ENCODE measurements at regions not wholly inside any gene's neighbourhood (a gene's known extent, or its start where the extent isn't known, plus 50 kb on each side); places are given as distances from the start of the nearest gene placed in this dataset.

GRCh38 chr7:114766041-114766356, 155.9 kb upstream of the MDFIC start:
- no peak overlapping the region for H3K4me3 ChIP-seq (ENCODE audit: low read depth, low read length)
- no peak for DNase-seq (ENCODE audit: low read depth)
- no peak for TF ChIP-seq CTCF (IDR thresholded peaks at IDR 0.05; ENCODE audit: insufficient read depth, low read depth, low read length, missing control alignments)

DNA sequence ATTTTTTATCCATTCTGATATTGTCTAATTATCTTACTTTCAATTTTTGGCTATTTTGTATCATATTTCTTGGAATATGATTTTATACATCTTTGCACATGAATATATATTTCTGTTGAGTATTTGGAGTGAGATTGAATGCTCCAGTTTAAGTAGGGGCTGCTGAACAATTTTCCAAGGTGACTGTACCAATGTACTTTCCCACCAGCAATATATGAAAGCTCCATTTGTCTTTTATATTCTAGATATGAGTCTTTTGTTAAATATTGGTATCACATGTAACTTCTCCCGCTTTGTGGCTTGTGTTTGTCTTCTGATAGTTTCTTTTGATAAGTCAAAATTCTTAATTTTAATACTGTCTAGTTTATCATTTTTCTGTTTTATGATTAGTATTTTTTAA, 144.6 kb upstream of the MDFIC start:
- TF ChIP-seq CTCF (IDR thresholded peaks at IDR 0.05; ENCODE audit: insufficient read depth, low read depth, low read length, missing control alignments), result no peak
- H3K4me3 ChIP-seq (ENCODE audit: low read depth, low read length), result no peak overlapping the region
- no peak for DNase-seq (ENCODE audit: low read depth)

- no peak for DNase-seq (ENCODE audit: low read depth)
- H3K4me3 ChIP-seq (ENCODE audit: low read depth, low read length), result no peak overlapping the region
- TF ChIP-seq CTCF (IDR thresholded peaks at IDR 0.05; ENCODE audit: insufficient read depth, low read depth, low read length, missing control alignments), result no peak
Observed at GRCh38 chr7:114783508-114783907, 138.4 kb upstream of the MDFIC start.

DNA sequence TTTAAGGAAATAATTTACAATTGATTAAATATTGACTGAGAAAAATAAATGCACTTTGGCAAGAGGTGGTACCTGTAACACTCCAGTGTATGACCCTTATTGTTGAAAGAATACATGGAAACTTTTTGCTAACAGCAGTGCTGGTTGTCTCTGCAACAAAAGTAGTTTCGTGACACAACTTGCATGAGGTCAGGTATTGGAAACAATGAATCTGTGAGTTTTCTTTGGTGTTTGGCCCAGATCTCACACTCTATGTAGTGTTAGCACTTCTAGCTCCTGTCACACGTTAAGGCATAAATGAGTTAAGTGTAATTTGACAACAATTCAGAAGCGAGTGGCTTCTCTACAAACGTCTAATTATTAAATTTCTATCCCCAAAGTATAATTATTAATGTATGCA, 137.7 kb upstream of the MDFIC start:
- DNase-seq (ENCODE audit: low read depth), result no peak
- no peak for TF ChIP-seq CTCF (IDR thresholded peaks at IDR 0.05; ENCODE audit: insufficient read depth, low read depth, low read length, missing control alignments)
- no peak overlapping the region for H3K4me3 ChIP-seq (ENCODE audit: low read depth, low read length)

DNA sequence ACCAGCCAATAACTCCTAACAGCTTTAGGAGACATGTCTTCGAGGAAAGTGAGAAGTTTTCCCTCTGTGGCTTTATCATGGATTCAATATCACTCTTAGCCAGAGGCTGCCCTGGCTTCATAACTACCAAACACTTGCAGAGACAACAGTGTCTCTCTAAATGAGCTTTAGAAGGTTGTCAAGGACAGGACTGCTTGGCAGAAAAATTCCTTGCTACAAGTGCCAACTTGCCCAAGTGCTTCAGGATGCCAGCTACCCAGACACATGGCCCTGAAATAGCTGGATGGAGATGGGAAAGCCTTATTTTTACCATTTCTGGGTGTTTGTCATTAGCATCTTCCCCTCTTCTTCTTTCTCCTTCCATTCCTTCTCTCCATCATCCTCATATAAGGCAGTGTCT, 137.1 kb upstream of the MDFIC start:
- TF ChIP-seq CTCF (IDR thresholded peaks at IDR 0.05; ENCODE audit: insufficient read depth, low read depth, low read length, missing control alignments), result no peak
- DNase-seq (ENCODE audit: low read depth), result no peak
- no peak overlapping the region for H3K4me3 ChIP-seq (ENCODE audit: low read depth, low read length)

DNA sequence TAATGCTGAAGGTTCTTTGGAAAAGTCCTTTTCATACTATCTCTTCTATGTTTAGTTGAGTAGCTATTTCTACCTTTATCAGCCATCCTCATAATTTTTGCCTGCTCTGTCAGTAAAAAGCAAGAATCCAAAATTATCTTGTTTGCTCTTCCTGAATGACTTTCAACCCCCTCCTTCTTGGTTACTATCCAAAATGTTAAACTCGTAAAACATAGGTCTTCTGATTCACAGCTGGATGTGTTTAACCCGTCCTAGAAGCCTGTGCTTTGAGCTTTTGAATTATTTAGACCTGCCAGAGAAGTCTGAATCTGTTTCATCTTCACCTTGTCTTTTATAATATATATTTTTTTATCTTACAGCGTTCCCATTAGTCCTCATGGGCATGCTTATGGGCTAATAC, 136.4 kb upstream of the MDFIC start:
- TF ChIP-seq CTCF (IDR thresholded peaks at IDR 0.05; ENCODE audit: insufficient read depth, low read depth, low read length, missing control alignments), result no peak
- DNase-seq (ENCODE audit: low read depth), result no peak
- H3K4me3 ChIP-seq (ENCODE audit: low read depth, low read length), result no peak overlapping the region

DNA sequence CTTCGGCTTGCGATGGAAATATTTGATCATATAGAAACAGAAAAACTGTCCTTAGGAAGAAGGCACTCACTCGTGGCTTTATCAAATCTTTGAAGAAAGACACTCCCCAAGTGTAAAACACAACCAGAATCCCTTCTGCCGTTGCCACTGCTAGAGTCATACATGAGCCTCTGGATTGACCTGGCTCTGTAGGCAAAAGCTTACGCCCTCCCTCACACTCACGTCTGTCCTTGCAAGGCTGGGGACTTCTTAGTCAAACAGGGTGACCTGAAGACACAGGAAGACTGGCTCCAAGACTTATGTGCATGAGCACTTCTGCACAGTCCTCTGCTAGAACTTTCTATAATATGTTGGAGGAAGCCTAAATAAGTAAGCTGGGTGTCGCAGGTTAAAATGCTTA, 135.4 kb upstream of the MDFIC start:
- no peak for TF ChIP-seq CTCF (IDR thresholded peaks at IDR 0.05; ENCODE audit: insufficient read depth, low read depth, low read length, missing control alignments)
- no peak overlapping the region for H3K4me3 ChIP-seq (ENCODE audit: low read depth, low read length)
- no peak for DNase-seq (ENCODE audit: low read depth)

All from GM12865 (cell line).